Right lobe of liver (tissue), 6 donors: ENCODE measurements at regions not wholly inside any gene's neighbourhood (a gene's known extent, or its start where the extent isn't known, plus 50 kb on each side); places are given as distances from the start of the nearest gene placed in this dataset.

Source experiments
- ATAC-seq, 4 donors: fragments of 200-7000 bp; cut with Tn5 transposase; one replicate each; pipeline ENCODE4 v1.9.1; 2020; ENCODE audit warnings: mild to moderate bottlenecking in 4 of 4, moderate library complexity in 4 of 4
- DNase-seq, 3 donors: peaks; one replicate each; pipeline ENCODE4 v3.0.0-alpha.2; 2020
- H3K27ac ChIP-seq, 3 donors: fragments of 200-600 bp; one replicate each; pipeline ENCODE4 v1.8.0; 2022
- H3K27me3 ChIP-seq, 2 donors: fragments of 200-600 bp; one replicate each; pipeline ENCODE4 v1.8.0; 2022
- H3K36me3 ChIP-seq, 4 donors: fragments of 200-600 bp; sonication (generic) in 1 of 4; one replicate each; pipeline versions ENCODE4 v1.5.1 to v1.8.0; 2017 to 2022; ENCODE audit warnings: control low read depth in 1 of 4
- H3K4me1 ChIP-seq, 4 donors: fragments of 200-600 bp; sonication (generic) in 1 of 4; one replicate each; pipeline versions ENCODE4 v1.5.1 to v1.8.0; 2017 to 2022; ENCODE audit warnings: control low read depth in 1 of 4
- H3K4me3 ChIP-seq, 3 donors: fragments of 200-600 bp; one replicate each; pipeline ENCODE4 v1.8.0; 2022
- H3K9me3 ChIP-seq, 4 donors: fragments of 200-600 bp; sonication (generic) in 1 of 4; one replicate each; pipeline versions ENCODE4 v1.5.1 to v1.8.0; 2017 to 2022; ENCODE audit warnings: control low read depth in 1 of 4
- POLR2A ChIP-seq: fragments of 450-650 bp; IDR thresholded peaks from one replicate; pipeline ENCODE4 v1.6.1; 2017; ENCODE audit warnings: antibody characterized with exemption, mild to moderate bottlenecking
- WGBS: methylation state at CpG from one replicate; pipeline ENCODE4 v1.1.6; 2018; ENCODE audit warnings: low coverage, low lambda C conversion rate; ENCODE audit not compliant: insufficient coverage; ENCODE audit errors: missing lambda C conversion rate; 5-methylcytosine and 5-hydroxymethylcytosine counted together
- intact Hi-C, 2 donors: fragments of 100-400 bp; cut with DNase I; formaldehyde crosslinking; loops; one replicate each; pipeline versions ENCODE4 v1.11.2 to v1.14.1; 2022
- TF ChIP-seq, protein P1 (sequence below), 4 donors: fragments of 200-600 bp in 3 of 4; fragments of 450-650 bp in 1 of 4; IDR thresholded peaks; one replicate each; pipeline versions ENCODE4 v1.5.1 to v1.8.0; 2016 to 2022; ENCODE audit warnings: antibody characterized with exemption in 4 of 4, mild to moderate bottlenecking in 2 of 4
- donor health status: DM: no; HTN: yes; CAD: no.
- donor health status: DM: no; HTN: no; CAD: no.
- donor health status: DM: no; HTN: no; CAD: no.
- donor health status: DM: no; HTN: yes; CAD: no.
- donor health status: DM: no; HTN: yes; CAD: no.

DNA sequence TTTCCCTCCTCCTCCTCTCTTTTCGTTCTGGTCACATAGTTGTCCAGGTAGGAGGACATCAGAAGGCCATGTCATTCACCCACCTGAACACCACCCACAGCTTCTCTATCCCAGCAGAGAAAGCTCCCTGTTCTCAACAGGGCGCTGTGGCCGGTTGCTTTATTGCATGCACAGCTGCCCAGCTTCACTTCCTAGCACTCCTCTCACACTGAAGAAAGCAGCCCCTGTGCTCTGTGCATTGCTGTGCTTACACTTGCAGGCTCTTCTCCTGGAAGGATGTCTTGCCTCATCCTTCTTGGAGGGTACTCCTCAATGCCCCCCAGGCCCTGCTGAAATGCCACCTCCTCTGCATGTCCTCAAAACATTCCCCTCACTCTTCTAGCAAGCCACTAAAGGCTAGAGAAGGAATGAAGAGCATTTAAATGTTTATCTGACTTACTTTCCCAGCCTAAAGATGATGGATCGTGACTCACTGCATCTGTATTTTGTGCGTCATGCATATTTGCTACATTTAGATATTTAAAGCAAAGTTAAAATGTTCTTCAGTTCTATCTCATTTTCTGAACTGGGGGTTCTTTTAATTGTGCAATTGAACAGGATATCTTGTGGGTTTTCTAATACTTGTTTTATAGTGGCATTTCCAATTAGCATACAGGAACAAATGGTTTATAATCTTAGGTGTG, 186.4 kb upstream of the PUDP start:
- no peak for DNase-seq
- H3K9me3 ChIP-seq = no peaks in the 10 kb centered on the region
- no peaks in the 10 kb centered on the region for H3K4me1 ChIP-seq
- no peak overlapping the region for H3K4me3 ChIP-seq
- intact Hi-C loops = no loop called here
- WGBS = 84% methylated on average over 4 of the region's 5 CpGs
- H3K27me3 ChIP-seq = no peaks in the 10 kb centered on the region
- TF ChIP-seq, protein P1, sequence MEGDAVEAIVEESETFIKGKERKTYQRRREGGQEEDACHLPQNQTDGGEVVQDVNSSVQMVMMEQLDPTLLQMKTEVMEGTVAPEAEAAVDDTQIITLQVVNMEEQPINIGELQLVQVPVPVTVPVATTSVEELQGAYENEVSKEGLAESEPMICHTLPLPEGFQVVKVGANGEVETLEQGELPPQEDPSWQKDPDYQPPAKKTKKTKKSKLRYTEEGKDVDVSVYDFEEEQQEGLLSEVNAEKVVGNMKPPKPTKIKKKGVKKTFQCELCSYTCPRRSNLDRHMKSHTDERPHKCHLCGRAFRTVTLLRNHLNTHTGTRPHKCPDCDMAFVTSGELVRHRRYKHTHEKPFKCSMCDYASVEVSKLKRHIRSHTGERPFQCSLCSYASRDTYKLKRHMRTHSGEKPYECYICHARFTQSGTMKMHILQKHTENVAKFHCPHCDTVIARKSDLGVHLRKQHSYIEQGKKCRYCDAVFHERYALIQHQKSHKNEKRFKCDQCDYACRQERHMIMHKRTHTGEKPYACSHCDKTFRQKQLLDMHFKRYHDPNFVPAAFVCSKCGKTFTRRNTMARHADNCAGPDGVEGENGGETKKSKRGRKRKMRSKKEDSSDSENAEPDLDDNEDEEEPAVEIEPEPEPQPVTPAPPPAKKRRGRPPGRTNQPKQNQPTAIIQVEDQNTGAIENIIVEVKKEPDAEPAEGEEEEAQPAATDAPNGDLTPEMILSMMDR (IDR thresholded peaks at IDR 0.05) = no peak
- no peak for TF ChIP-seq POLR2A
- H3K36me3 ChIP-seq = no peaks in the 10 kb centered on the region
- no peak for ATAC-seq
- H3K27ac ChIP-seq = no peak overlapping the region

DNA sequence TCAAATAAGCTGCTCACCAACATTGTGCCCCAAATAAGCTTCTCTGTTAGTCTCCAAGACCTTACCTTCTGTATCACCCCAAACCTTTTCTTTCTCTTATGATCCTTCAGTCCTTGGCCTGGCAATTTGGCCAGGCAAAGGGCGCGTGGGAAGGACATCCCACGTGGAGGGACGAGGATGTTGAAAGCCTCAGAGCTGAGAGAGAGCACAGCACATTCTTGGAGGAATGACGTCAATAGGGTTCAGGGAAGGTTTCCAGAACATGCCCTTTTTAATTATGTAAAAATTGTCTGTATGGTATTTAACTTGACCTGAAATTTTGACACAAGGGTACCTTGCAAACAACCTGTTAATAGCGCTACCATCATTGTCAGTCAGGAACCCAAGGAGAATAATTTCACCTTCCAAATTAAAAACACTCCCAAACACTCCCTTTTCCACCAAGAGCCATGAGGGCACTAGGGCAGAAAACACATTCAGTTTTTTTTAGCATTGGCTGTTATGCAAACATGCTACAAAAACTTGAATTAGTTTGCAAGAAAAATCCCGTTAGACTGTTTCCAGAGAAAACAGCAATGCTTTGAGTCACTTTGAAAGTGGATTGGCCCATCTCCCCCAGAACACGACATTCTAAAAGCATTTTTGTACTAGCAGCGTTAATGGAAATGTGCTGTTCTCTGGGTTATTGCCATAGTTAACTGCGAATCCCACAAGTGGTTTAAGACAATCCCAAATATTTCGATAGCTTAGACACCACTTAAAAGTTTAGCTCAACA, 183.2 kb upstream of the PUDP start:
- no peaks in the 10 kb centered on the region for H3K4me1 ChIP-seq
- TF ChIP-seq, protein P1 (IDR thresholded peaks at IDR 0.05) = no peak
- TF ChIP-seq POLR2A = no peak
- no peak for DNase-seq
- H3K27ac ChIP-seq = no peak overlapping the region
- H3K4me3 ChIP-seq = no peak overlapping the region
- intact Hi-C loops = no loop called here
- no peaks in the 10 kb centered on the region for H3K9me3 ChIP-seq
- no peak for ATAC-seq
- WGBS = 80% methylated on average over 10 of the region's 11 CpGs
- H3K36me3 ChIP-seq = no peaks in the 10 kb centered on the region
- no peaks in the 10 kb centered on the region for H3K27me3 ChIP-seq

DNA sequence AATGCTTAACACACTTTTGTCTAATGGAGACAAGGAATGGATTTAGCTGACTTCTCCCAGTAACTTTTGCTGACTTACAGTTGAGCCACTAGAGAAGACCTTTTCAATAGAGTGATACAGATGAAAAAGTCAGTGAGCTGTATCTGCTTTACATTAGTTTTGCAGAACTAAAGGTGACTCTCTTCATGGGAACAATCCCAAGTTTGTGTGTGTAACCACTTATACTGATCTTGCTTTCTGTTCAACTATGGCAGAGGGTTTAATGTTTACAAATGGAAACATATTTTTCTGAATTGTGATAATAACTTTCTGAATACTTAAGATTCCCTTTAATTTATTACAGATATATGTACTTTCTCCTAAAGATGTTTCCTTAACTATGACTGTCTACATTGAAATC, 182.6 kb upstream of the PUDP start:
- H3K4me1 ChIP-seq = no peaks in the 10 kb centered on the region
- no peaks in the 10 kb centered on the region for H3K9me3 ChIP-seq
- ATAC-seq = no peak
- no peaks in the 10 kb centered on the region for H3K36me3 ChIP-seq
- intact Hi-C loops = no loop called here
- H3K4me3 ChIP-seq = no peak overlapping the region
- no peaks in the 10 kb centered on the region for H3K27me3 ChIP-seq
- no peak for DNase-seq
- no peak overlapping the region for H3K27ac ChIP-seq
- TF ChIP-seq, protein P1 (IDR thresholded peaks at IDR 0.05) = no peak
- no peak for TF ChIP-seq POLR2A

DNA sequence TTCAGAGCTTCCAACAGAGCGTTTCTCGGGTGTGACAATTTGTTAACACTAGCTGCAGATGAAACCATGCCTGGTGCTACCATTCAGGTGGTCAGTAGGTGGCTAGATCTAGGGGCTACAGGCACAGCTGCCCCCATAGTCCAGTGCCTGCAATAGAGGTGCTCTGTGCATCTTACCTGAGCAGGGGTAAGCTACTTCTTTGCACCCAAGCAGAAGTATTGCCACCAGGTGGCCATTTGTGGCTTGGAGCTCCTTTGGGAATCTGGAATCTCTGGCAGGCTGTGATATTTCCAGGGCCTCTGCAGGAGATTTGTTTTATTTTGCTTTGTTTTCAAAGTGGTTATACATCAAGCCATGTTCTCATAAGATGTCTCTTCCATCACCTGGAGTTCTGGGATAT, 170.7 kb upstream of the PUDP start:
- no peak for TF ChIP-seq POLR2A
- TF ChIP-seq, protein P1 (IDR thresholded peaks at IDR 0.05) = peak in 1 of 4 donors; percentile 12
- DNase-seq = no peak
- ATAC-seq = no peak
- H3K4me1 ChIP-seq = no peaks in the 10 kb centered on the region
- H3K9me3 ChIP-seq = no peaks in the 10 kb centered on the region
- no CpG with 5 or more reads among the region's 2 CpGs for WGBS
- H3K27me3 ChIP-seq = no peaks in the 10 kb centered on the region
- intact Hi-C loops = no loop called here
- H3K36me3 ChIP-seq = no peaks in the 10 kb centered on the region
- H3K4me3 ChIP-seq = no peak overlapping the region
- no peak overlapping the region for H3K27ac ChIP-seq
